Osteocyte (in vitro differentiated cells): ENCODE measurements at regions not wholly inside any gene's neighbourhood (a gene's known extent, or its start where the extent isn't known, plus 50 kb on each side); places are given as distances from the start of the nearest gene placed in this dataset.

Source experiments
- DNase-seq: peaks from one replicate; pipeline ENCODE4 v3.0.0; 2021; ENCODE audit warnings: mixed read lengths; ENCODE audit not compliant: unreplicated experiment; ENCODE audit errors: extremely low spot score
- H3K27ac Mint-ChIP-seq: one replicate; pipeline ENCODE4 v1.8.0; 2021; ENCODE audit warnings: mild to moderate bottlenecking, mixed read lengths; ENCODE audit not compliant: unreplicated experiment
- H3K27me3 Mint-ChIP-seq: one replicate; pipeline ENCODE4 v1.8.0; 2021; ENCODE audit warnings: mixed read lengths; ENCODE audit not compliant: unreplicated experiment
- H3K36me3 Mint-ChIP-seq: one replicate; pipeline ENCODE4 v1.8.0; 2021; ENCODE audit warnings: mixed read lengths; ENCODE audit not compliant: unreplicated experiment
- H3K4me1 Mint-ChIP-seq: one replicate; pipeline ENCODE4 v1.8.0; 2021; ENCODE audit warnings: mixed read lengths; ENCODE audit not compliant: unreplicated experiment
- H3K4me3 Mint-ChIP-seq: one replicate; pipeline ENCODE4 v1.8.0; 2021; ENCODE audit warnings: mild to moderate bottlenecking, moderate library complexity, mixed read lengths; ENCODE audit not compliant: unreplicated experiment
- H3K9me3 Mint-ChIP-seq: one replicate; pipeline ENCODE4 v1.8.0; 2021; ENCODE audit warnings: mixed read lengths; ENCODE audit not compliant: unreplicated experiment
- CTCF ChIP-seq: fragments of 200-600 bp; sonication (generic); IDR thresholded peaks from 2 replicates; pipeline ENCODE4 v1.5.0; 2021; ENCODE audit warnings: antibody characterized with exemption, mild to moderate bottlenecking, moderate library complexity

GRCh38 chr12:118925826-118926225 lies 55.5 kb upstream of the SRRM4 start:
- H3K4me3 Mint-ChIP-seq, result no peak overlapping the region
- no peak overlapping the region for H3K27ac Mint-ChIP-seq
- no peaks in the 10 kb centered on the region for H3K36me3 Mint-ChIP-seq
- no peak for DNase-seq
- peaks cover 24% of the 10 kb centered on the region for H3K9me3 Mint-ChIP-seq
- TF ChIP-seq CTCF, result no peak
- H3K27me3 Mint-ChIP-seq, result no peaks in the 10 kb centered on the region
- H3K4me1 Mint-ChIP-seq, result no peaks in the 10 kb centered on the region
